ENCODE measurements at regions not wholly inside any gene's neighbourhood (a gene's known extent, or its start where the extent isn't known, plus 50 kb on each side); places are given as distances from the start of the nearest gene placed in this dataset.

DNA sequence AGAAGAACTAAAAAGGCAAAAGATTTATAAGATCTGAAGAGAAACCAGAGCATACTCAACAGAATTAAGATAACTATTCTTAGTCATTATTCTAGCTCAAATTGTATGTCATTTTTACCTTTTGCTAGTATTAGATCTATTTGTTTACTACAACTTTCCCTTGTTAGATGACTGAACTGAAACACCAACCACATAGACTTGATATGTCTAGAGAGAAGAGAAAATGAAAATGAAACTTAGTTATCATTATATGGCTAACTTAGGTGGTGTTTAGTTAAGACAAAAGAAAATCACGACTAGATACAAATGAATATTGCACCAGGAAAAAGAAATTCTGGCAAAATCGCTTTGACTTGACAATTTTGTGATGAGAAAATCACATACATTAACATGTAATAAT is 690.8 kb downstream of the PCDH18 start:
- DNase-seq (ENCODE audit: low spot score), result no peak

DNA sequence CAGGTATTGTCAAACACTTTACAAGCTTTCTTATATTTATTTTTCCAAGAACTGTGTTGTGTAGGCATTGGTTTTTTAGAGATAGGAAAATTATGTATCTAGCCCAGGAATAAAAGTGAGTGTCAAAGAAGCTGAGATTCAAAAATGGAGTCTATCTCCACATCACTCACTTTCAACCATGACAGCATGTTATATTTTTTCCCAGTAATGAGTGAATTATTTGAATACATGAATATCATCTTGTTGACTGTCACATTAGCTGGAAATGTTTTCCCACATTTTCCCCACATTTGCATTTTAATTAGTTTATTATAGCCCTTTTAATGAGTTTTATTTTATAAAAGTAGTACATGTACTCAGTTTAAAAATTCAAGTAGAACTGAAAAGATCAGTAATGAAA is 693.7 kb downstream of the PCDH18 start:
- no peak for DNase-seq (ENCODE audit: low spot score)

DNA sequence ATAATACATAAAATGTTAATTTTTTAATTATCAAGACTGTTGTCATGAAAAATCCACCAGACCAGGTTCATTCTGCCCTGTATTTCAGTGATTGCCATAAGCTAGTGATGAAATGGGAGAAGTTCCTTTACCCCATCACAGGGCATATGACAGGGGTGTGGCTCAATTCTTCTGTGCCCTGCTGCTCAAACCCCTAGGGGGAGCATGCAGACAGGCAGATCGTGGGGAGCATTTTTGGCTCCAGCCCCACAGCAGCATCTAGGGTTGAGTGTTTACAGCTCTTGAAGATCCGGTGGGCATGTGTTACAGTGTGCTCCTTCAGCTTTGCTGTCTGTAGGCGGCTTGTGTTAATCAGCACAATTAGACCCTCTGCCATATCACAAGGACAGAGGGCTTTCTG is 700.7 kb downstream of the PCDH18 start:
- no peak for DNase-seq (ENCODE audit: low spot score)

DNA sequence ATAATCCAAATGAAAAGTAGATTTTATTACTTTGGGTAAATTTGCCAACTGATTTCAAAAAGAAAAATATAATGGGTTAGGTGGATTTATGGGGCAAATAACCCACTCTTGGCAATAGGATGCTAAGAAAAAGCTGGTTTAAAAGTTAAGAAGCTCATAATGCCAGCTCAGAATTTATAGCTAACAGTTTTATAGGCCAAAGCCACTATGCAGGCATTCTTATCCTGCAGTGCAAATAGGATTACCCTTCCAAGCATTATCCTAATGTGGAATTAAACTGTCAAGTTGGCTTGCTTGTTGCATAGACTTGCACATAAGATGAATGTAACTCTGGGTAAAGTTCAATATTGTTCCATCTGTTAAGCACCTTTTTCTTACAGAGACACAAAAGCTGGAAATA is 703.0 kb downstream of the PCDH18 start:
- no peak for DNase-seq (ENCODE audit: low spot score)

DNA sequence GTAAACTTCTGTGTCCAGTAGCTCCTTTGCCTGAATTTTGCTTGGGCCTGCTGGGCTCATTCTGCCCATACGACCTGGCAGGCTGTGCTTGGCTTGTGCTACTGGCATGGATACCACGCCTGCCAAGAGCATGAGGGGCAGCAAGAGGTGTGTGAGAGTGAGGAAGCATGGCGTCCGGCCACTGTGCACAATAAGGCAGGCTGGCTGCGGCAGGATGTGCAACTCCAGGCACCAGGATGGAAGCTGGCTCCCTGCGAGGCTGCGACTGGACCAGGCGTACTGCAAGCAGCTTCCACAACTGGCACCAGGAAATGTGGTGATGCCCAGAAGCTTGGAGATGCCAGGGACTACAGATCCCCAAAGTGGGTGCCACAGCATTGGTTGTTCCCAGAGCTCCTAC is 709.3 kb downstream of the PCDH18 start:
- DNase-seq (ENCODE audit: low spot score), result no peak

- no peak for DNase-seq (ENCODE audit: low spot score)
Observed at GRCh38 chr4:136818811-136819330, 713.4 kb downstream of the PCDH18 start.

GRCh38 chr4:136812100-136812880 is 720.0 kb downstream of the PCDH18 start:
- DNase-seq (ENCODE audit: low spot score), result no peak

GRCh38 chr4:136811496-136812077 is 720.7 kb downstream of the PCDH18 start:
- no peak for DNase-seq (ENCODE audit: low spot score)

- DNase-seq (ENCODE audit: low spot score), result no peak
Observed at GRCh38 chr4:136810626-136811025, 721.7 kb downstream of the PCDH18 start.

GRCh38 chr4:136806844-136807243 is 725.5 kb downstream of the PCDH18 start:
- DNase-seq (ENCODE audit: low spot score), result no peak

- DNase-seq (ENCODE audit: low spot score), result no peak
Observed at GRCh38 chr4:136805617-136806016, 726.7 kb downstream of the PCDH18 start.

DNA sequence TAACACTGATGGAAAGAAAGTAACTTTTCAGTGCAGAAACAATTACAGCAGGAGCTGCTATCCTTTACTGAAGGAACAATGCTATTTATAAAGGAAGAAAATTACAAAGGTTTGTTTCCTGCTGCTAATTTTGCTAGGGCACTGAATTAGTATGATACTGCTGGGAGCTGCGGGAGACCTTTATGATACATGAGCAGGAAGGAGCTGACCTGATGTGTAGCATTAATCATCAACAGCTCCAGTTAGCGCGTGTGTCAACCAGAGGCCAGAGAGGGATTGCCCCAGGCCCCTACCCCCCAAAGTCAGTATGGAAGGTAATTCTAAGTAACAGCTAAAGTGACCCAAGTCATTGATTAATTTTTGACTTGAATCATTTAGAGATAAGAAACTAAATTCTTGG is 728.9 kb downstream of the PCDH18 start:
- DNase-seq (ENCODE audit: low spot score), result no peak

DNA sequence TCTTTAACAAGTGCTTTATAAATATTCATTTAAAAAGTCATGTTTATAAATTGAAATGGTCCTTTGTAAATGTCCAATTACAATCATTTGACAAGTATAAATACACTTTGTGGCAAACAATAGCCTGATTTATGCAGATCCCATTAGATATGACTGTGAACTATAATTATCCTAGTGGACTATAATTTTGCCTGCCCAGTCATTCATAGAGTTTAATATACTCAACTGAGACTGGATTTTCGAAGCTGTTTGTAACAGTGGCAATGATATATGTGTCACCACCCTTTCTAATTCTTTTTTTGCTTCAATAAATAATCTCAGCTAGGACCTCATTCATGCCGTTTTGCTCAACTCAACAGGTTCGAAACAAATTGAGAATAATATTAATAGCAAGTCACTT is 732.0 kb downstream of the PCDH18 start:
- no peak for DNase-seq (ENCODE audit: low spot score)

GRCh38 chr4:136796953-136797352 is 735.3 kb downstream of the PCDH18 start:
- DNase-seq (ENCODE audit: low spot score), result no peak

- no peak for DNase-seq (ENCODE audit: low spot score)
Observed at GRCh38 chr4:136793848-136794247, 738.4 kb downstream of the PCDH18 start.

GRCh38 chr4:136784326-136784725 is 748.0 kb downstream of the PCDH18 start:
- DNase-seq (ENCODE audit: low spot score), result no peak

DNA sequence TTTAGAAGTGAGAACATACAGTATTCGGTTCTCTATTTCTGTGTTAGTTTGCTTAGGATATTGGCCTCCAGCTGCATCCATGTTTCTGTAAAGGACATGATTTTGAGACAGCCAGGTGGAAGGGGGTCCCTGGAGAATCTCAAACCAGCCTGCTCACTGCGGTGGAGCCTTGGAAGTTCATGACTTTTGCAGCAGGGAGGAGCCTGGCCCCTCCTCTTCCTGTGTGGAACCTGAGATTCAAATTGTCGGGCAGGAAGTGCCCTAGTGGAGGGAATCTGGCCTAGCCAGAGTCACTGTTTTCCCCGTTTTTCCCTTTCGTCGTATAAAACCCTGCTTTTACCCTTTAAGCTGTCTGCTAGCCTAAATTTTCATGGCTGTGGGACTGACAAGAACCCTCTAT is 762.6 kb downstream of the PCDH18 start:
- DNase-seq (ENCODE audit: low spot score), result no peak

- no peak for DNase-seq (ENCODE audit: low spot score)
Observed at GRCh38 chr4:136768925-136769275, 763.4 kb downstream of the PCDH18 start.

GRCh38 chr4:136768213-136768924 is 763.9 kb downstream of the PCDH18 start:
- no peak for DNase-seq (ENCODE audit: low spot score)

DNA sequence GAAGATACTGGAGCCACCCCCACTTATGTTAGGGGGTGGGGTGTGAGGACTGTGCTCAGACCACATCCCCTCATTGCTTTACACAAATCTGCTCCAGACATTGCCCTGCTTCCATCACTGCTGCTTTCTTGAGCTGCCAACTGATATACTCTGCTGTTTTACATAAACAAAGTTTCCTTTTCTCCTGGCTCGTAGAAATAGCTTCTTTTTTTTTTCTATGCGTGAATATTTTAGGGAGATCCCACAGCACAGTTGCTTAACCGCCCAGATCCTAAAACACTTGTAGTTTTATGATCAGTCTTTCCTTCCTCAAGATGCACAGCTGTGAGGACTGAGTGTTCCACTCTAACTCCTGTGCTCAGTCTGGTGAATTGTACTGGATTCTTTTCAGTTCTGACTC is 768.4 kb downstream of the PCDH18 start:
- no peak for DNase-seq (ENCODE audit: low spot score)

DNA sequence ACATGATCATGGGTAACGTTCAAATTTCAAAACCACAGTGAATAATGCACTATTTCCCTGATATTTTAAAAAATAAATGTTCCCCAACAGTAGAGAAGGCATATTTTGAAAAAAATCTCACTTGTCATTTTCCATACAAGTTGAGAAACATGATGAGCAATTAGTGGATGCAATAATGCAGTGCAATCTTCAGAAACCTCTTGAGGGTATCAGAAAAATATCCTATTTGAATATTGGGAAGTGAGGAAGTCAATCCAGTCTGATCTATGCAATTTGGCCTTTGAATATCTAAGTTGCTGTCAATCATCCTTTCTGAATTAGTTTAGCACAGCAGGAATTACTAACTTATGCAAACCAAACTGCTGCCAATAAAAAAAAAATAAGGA is 776.8 kb downstream of the PCDH18 start:
- no peak for DNase-seq (ENCODE audit: low spot score)

GRCh38 chr4:136754810-136755530 is 777.3 kb downstream of the PCDH18 start:
- no peak for DNase-seq (ENCODE audit: low spot score)

DNA sequence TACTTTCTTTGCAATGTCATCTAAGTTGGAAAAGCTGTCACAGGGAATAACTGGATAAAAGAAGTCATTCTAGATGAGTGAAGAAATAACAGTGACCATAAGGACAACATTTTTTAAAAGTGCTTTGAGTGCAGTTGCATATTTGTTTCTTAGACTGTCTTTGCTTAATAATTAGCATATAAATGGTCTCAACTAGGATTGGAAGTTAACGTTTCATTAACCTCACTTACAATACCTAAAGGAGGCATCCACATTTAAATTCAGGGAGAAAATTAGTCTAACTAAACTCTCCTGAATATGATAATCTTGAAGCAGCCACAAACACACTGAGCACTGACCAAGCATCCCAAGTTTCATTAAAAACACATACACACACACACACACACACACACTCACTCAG is 780.7 kb downstream of the PCDH18 start:
- no peak for DNase-seq (ENCODE audit: low spot score)
